GM03348 (cell line): ENCODE measurements at regions not wholly inside any gene's neighbourhood (a gene's known extent, or its start where the extent isn't known, plus 50 kb on each side); places are given as distances from the start of the nearest gene placed in this dataset.
"Not testable (repeated sequence)": the region's sequence is repeated elsewhere in the genome, so short reads cannot be mapped to it uniquely, and the experiment has no call there.

Experiments
- DNase-seq: peaks from one replicate; pipeline ENCODE4 v3.0.0; 2012; ENCODE audit warnings: low spot score

DNA sequence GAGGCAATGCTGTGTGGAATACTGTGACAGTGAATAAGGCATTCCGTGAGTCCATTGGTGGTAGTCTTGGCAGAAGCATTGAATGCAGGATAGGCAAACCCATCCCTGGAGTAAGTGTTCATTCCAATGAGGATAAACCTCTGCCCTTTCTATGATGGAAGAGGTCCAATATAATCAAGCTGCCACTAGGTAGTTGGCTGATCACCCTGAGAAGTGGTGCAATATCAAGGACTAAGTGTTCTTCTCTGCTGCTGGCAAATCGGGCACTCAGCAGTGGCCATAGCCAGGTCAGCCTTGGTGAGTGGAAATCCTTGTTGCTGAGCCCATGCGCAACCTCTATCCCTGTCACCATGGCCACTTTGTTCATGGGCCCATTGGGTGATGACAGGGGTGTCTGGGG lies 70.1 kb downstream of the FBXO4 start:
- DNase-seq = no peak

DNA sequence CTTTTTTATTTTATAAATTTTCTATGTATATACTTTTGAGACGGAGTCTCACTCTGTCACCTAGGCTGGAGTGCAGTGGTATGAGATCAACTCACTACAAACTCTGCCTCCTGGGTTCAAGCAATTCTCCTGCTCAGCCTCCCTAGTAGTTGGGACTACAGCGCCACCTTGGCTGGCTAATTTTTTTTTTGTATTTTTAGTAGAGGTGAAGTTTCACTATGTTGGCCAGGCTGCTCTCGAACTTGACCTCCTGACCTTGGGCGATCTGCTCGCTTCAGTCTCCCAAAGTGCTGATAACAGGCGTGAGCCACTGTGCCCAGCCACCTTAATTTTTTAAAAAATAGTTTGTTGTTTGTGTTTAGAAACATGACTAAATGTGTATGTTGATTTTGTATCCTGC lies 76.6 kb downstream of the FBXO4 start:
- no peak for DNase-seq

- DNase-seq = not testable (repeated sequence)
Observed at GRCh38 chr5:42003852-42004251, 78.8 kb downstream of the FBXO4 start.

DNA sequence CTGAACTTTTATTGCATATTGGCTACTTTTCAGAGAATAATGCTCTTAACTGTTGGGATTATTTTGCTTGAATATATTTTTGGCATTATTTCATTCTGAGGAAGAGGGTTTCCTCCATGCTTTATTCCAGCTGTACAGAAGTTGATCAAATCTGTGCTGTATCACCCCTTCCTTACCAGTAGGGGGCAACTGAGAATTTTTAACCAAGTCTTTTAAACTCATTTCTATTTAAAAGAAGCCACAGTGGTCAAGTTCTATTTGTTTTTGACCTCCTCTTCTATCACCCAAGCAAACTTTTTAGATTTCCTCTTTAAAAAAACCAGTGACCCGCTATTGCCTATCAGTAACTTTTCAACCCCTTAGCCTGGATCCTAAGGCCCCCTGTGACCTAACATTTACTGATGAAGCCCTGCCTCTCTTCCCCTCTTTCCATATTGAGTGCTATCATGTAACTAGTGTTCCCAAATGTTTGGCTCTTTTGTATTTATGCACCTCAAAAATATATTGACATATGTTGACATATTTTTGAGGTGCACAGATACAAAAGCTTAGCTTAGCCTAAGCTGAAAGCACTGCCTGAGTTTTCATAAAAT lies 80.6 kb downstream of the FBXO4 start:
- peak; percentile 39 for DNase-seq

- DNase-seq = no peak
Observed at GRCh38 chr5:42013561-42013960, 88.5 kb downstream of the FBXO4 start.

- DNase-seq = no peak
Observed at GRCh38 chr5:42015254-42015653, 90.2 kb downstream of the FBXO4 start.

DNA sequence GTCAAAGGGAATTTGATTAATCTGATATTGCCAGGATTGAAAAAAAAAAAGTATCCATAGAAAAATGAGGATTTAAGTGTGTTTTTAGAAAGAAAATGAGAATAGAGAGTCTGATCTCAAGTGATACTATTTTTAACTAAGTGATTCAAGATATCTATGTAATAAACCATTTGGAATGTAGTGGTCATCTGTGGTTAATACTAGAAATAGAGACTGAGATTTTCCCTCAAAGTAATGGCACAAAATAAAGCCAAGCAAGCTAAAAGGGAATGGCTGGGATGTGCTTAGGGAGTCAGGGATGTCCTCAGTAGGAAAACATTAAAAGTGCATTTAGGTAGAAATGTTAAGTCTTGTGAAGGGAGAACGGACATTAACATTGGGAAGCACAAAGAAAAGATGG lies 90.6 kb downstream of the FBXO4 start:
- DNase-seq = peak; percentile 30

- DNase-seq = peak; percentile 38
Observed at GRCh38 chr5:42020788-42021530, 95.9 kb downstream of the FBXO4 start.

- no peak for DNase-seq
Observed at GRCh38 chr5:42021923-42022322, 96.8 kb downstream of the FBXO4 start.

DNA sequence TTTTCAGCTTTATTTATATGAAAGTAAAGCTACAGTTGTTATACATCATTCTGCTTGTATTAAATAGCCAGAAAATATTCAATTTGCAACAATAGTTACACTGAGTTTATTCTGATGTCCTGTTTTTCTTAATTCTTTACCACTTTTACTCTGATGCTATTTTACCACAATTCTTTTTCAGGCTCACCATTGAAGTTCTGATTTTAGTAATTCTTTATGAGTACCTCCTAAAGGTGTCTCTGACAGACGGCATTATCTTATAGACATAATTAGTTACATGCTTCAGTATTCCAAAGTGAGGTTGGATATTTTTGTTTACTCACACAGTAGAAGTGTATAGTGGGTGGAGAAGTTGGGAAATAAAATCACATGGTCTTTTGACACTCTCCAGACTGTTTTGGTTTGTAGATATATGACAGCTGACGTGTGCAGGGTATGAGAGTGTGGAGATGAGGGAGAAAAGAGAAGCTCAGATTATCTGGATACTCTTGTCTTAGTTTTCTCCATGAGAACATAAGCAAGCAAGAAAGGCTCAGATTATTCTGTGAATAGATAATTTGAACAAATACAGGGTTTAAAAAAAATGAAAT lies 97.4 kb downstream of the FBXO4 start:
- no peak for DNase-seq

- DNase-seq = no peak
Observed at GRCh38 chr5:42026446-42026845, 101.4 kb downstream of the FBXO4 start.

GRCh38 chr5:42032137-42032536 lies 107.1 kb downstream of the FBXO4 start:
- DNase-seq = no peak

DNA sequence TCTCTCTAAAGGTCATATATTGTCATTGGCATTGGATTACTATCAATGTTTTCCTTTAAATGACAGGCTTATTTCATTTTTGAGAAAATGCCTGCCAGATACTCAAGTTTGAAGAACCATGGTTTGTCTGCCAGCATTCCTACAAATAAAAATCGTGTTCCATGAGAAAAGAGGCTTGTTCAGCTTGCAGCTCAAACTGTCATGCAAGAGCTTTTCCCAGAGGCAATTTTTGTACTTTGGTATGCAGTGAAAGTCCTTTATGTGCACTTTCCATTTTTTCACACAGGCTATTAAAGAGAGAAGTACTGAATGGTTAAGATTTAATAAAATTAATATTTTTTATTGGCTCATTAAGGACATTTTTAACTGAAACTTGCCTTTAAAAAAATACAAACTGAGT lies 110.4 kb downstream of the FBXO4 start:
- DNase-seq = no peak

- DNase-seq = no peak
Observed at GRCh38 chr5:42036379-42036778, 111.3 kb downstream of the FBXO4 start.

- no peak for DNase-seq
Observed at GRCh38 chr5:42037379-42037932, 112.4 kb downstream of the FBXO4 start.

- no peak for DNase-seq
Observed at GRCh38 chr5:42043400-42043799, 118.3 kb downstream of the FBXO4 start.

DNA sequence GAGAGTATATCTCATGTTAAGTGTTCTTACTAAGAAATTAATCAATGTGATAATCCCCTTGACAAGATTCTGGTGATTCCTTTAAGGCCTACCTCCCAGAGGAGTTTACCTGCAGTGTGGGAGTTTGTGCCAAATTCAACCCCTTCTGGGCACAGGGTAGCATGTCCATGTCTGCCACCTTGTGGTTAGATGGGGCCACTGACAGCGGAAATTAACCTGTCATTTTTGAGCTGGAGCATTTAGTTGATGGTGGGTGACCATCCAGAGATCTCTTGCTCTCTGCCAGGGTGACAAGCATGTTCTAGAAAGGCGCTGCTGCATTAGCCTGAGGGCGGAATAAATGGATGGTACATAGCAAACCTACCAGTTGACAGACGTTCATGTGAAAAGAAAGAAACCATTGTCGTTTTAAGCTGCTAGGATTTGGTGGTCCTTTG lies 132.2 kb downstream of the FBXO4 start:
- peak; percentile 61 for DNase-seq

- no peak for DNase-seq
Observed at GRCh38 chr5:42059291-42059690, 134.2 kb downstream of the FBXO4 start.

- no peak for DNase-seq
Observed at GRCh38 chr5:42059778-42060464, 134.8 kb downstream of the FBXO4 start.

DNA sequence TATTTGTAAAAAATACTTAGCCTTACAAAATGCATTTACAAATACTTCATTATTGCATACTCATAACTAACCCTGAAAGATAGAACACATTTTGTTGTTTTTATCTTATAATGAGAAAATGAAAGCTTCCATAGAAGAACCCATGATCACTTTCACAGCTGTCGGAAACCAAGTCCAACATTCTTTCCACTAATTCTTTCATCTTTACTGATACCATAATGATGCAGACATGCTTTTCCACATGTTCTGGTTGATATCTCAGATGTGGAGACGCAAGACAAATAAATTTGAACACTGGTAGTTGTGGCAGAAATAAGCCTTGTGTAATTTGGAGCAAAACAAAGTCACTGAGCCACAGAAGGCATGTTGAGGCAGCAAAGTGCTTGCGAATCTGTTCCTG lies 136.0 kb downstream of the FBXO4 start:
- DNase-seq = no peak

GRCh38 chr5:42064821-42065220 lies 139.7 kb downstream of the FBXO4 start:
- DNase-seq = no peak

GRCh38 chr5:42066131-42066530 lies 141.1 kb downstream of the FBXO4 start:
- DNase-seq = no peak

- no peak for DNase-seq
Observed at GRCh38 chr5:42074353-42074752, 149.3 kb downstream of the FBXO4 start.
